ENCODE measurements at regions not wholly inside any gene's neighbourhood (a gene's known extent, or its start where the extent isn't known, plus 50 kb on each side); places are given as distances from the start of the nearest gene placed in this dataset.
A peak's percentile ranks its signal among the peaks of the same experiment; 100 is the strongest.
"Not testable (repeated sequence)": the region's sequence is repeated elsewhere in the genome, so short reads cannot be mapped to it uniquely, and the experiment has no call there.

GRCh38 chr4:141534985-141535384 is 101.4 kb upstream of the IL15 start:
- DNase-seq (ENCODE audit: low read depth): no peak

- DNase-seq (ENCODE audit: low read depth): no peak
Observed at GRCh38 chr4:141538001-141538400, 98.4 kb upstream of the IL15 start.

GRCh38 chr4:141540643-141541042 is 95.7 kb upstream of the IL15 start:
- no peak for DNase-seq (ENCODE audit: low read depth)

- DNase-seq (ENCODE audit: low read depth): peak; percentile 17
Observed at GRCh38 chr4:141541851-141542250, 94.5 kb upstream of the IL15 start.

- no peak for DNase-seq (ENCODE audit: low read depth)
Observed at GRCh38 chr4:141543176-141543575, 93.2 kb upstream of the IL15 start.

- DNase-seq (ENCODE audit: low read depth): no peak
Observed at GRCh38 chr4:141543706-141544105, 92.7 kb upstream of the IL15 start.

- DNase-seq (ENCODE audit: low read depth): no peak
Observed at GRCh38 chr4:141548791-141549190, 87.6 kb upstream of the IL15 start.

GRCh38 chr4:141560056-141560455 is 76.3 kb upstream of the IL15 start:
- no peak for DNase-seq (ENCODE audit: low read depth)

GRCh38 chr4:141562649-141563048 is 73.7 kb upstream of the IL15 start:
- no peak for DNase-seq (ENCODE audit: low read depth)

- no peak for DNase-seq (ENCODE audit: low read depth)
Observed at GRCh38 chr4:141563723-141564122, 72.7 kb upstream of the IL15 start.

GRCh38 chr4:141564961-141565360 is 71.4 kb upstream of the IL15 start:
- not testable (repeated sequence) for DNase-seq (ENCODE audit: low read depth)

- no peak for DNase-seq (ENCODE audit: low read depth)
Observed at GRCh38 chr4:141565379-141566089, 70.8 kb upstream of the IL15 start.

GRCh38 chr4:141567326-141567915 is 69.0 kb upstream of the IL15 start:
- DNase-seq (ENCODE audit: low read depth): no peak

- DNase-seq (ENCODE audit: low read depth): no peak
Observed at GRCh38 chr4:141569141-141569540, 67.2 kb upstream of the IL15 start.

- DNase-seq (ENCODE audit: low read depth): no peak
Observed at GRCh38 chr4:141570290-141570689, 66.1 kb upstream of the IL15 start.

- DNase-seq (ENCODE audit: low read depth): peak; percentile 13
Observed at GRCh38 chr4:141571362-141571761, 65.0 kb upstream of the IL15 start.

- no peak for DNase-seq (ENCODE audit: low read depth)
Observed at GRCh38 chr4:141571793-141572192, 64.6 kb upstream of the IL15 start.

- no peak for DNase-seq (ENCODE audit: low read depth)
Observed at GRCh38 chr4:141573678-141574077, 62.7 kb upstream of the IL15 start.

- DNase-seq (ENCODE audit: low read depth): peak; percentile 23
Observed at GRCh38 chr4:141575884-141576283, 60.5 kb upstream of the IL15 start.

GRCh38 chr4:141576585-141577110 is 59.7 kb upstream of the IL15 start:
- no peak for DNase-seq (ENCODE audit: low read depth)

- DNase-seq (ENCODE audit: low read depth): no peak
Observed at GRCh38 chr4:141578451-141578850, 57.9 kb upstream of the IL15 start.

- no peak for DNase-seq (ENCODE audit: low read depth)
Observed at GRCh38 chr4:141580523-141580922, 55.9 kb upstream of the IL15 start.
